ENCODE measurements at regions not wholly inside any gene's neighbourhood (a gene's known extent, or its start where the extent isn't known, plus 50 kb on each side); places are given as distances from the start of the nearest gene placed in this dataset.

GRCh38 chr1:232317350-232317749, 312.6 kb downstream of the SIPA1L2 start:
- H3K4me3 Mint-ChIP-seq = no peak overlapping the region
- peaks cover 8% of the 10 kb centered on the region for H3K4me1 Mint-ChIP-seq
- ATAC-seq (no peak), DNase-seq (ENCODE audit: low spot score) (no peak)
- POLR2A ChIA-PET = no interaction called here
- peaks cover 15% of the 10 kb centered on the region for H3K36me3 Mint-ChIP-seq
- CTCF ChIA-PET = no interaction called here
- H3K27me3 Mint-ChIP-seq (ENCODE audit: low read depth) = peaks cover 9% of the 10 kb centered on the region; the same call in 1 of the 2 replicates
- H3K27ac Mint-ChIP-seq = no peak overlapping the region
- TF ChIP-seq GTF2I (CRISPR knock-in tag; conservative IDR thresholded peaks at IDR 0.05) (no peak), ATF1 (CRISPR knock-in tag; IDR thresholded peaks at IDR 0.05) (no peak), AFF4 (CRISPR knock-in tag; IDR thresholded peaks at IDR 0.05; ENCODE audit: borderline replicate concordance) (no peak), TP53 (CRISPR knock-in tag; IDR thresholded peaks at IDR 0.05) (no peak), ATF3 (CRISPR knock-in tag; conservative IDR thresholded peaks at IDR 0.05) (no peak), ZNF425 (CRISPR knock-in tag; conservative IDR thresholded peaks at IDR 0.05) (no peak), NFATC4 (CRISPR knock-in tag; IDR thresholded peaks at IDR 0.05) (no peak), JUN (CRISPR knock-in tag; IDR thresholded peaks at IDR 0.05) (no peak), ZNF121 (CRISPR knock-in tag; IDR thresholded peaks at IDR 0.05) (no peak), E2F1 (CRISPR knock-in tag; IDR thresholded peaks at IDR 0.05) (no peak), OVOL2 (CRISPR knock-in tag; IDR thresholded peaks at IDR 0.05; ENCODE audit: borderline replicate concordance) (no peak), MAX (CRISPR knock-in tag; IDR thresholded peaks at IDR 0.05) (no peak), AR (CRISPR knock-in tag; IDR thresholded peaks at IDR 0.05) (no peak), PREB (CRISPR knock-in tag; IDR thresholded peaks at IDR 0.05; ENCODE audit: borderline replicate concordance) (no peak)
- peaks cover 41% of the 10 kb centered on the region for H3K9me3 Mint-ChIP-seq

- DNase-seq (ENCODE audit: low spot score) = no peak
- Mint-ChIP-seq H3K27me3 (ENCODE audit: low read depth) (peaks cover 9% of the 10 kb centered on the region; the same call in 1 of the 2 replicates), H3K9me3 (peaks cover 45% of the 10 kb centered on the region), H3K4me3 (no peak overlapping the region), H3K27ac (no peak overlapping the region), H3K4me1 (peaks cover 8% of the 10 kb centered on the region), H3K36me3 (peaks cover 15% of the 10 kb centered on the region)
- ATAC-seq = no peak
- ChIA-PET POLR2A (no interaction called here), CTCF (no interaction called here)
- TF ChIP-seq MXD4 (CRISPR knock-in tag; IDR thresholded peaks at IDR 0.05; ENCODE audit: borderline replicate concordance) (no peak), AFF4 (CRISPR knock-in tag; IDR thresholded peaks at IDR 0.05; ENCODE audit: borderline replicate concordance) (no peak), ZNF121 (CRISPR knock-in tag; IDR thresholded peaks at IDR 0.05) (no peak), GABPB1 (CRISPR knock-in tag; IDR thresholded peaks at IDR 0.05) (no peak), ZNF219 (CRISPR knock-in tag; IDR thresholded peaks at IDR 0.05; ENCODE audit: borderline replicate concordance) (no peak), MYBL2 (CRISPR knock-in tag; IDR thresholded peaks at IDR 0.05) (no peak), TEAD4 (CRISPR knock-in tag; IDR thresholded peaks at IDR 0.05) (no peak), ZNF317 (CRISPR knock-in tag; IDR thresholded peaks at IDR 0.05; ENCODE audit: borderline replicate concordance, low read depth) (no peak)
Observed at GRCh38 chr1:232316864-232317263, 313.1 kb downstream of the SIPA1L2 start.
